ENCODE measurements at regions not wholly inside any gene's neighbourhood (a gene's known extent, or its start where the extent isn't known, plus 50 kb on each side); places are given as distances from the start of the nearest gene placed in this dataset.

GRCh38 chr6:9507136-9507895 is 907.6 kb downstream of the TFAP2A start:
- no peak for DNase-seq

DNA sequence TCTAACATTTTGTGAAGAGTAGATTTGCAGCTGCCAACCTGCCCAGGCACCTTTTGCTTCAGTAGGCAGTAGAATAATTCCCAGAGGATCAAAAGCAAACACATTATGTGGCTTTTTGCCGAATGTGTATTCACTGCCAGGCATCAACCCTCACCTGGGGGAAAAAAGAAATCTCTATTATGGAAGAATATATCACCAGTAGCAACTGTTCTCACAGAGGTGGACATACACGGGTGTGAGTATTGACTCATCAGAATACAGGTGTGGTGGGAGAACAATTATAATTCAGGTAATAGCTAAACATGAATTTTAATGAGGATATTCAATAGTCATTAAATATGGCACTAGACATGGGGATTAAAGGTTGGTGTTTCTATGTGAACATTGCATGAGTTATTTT is 910.7 kb downstream of the TFAP2A start:
- no peak for DNase-seq

DNA sequence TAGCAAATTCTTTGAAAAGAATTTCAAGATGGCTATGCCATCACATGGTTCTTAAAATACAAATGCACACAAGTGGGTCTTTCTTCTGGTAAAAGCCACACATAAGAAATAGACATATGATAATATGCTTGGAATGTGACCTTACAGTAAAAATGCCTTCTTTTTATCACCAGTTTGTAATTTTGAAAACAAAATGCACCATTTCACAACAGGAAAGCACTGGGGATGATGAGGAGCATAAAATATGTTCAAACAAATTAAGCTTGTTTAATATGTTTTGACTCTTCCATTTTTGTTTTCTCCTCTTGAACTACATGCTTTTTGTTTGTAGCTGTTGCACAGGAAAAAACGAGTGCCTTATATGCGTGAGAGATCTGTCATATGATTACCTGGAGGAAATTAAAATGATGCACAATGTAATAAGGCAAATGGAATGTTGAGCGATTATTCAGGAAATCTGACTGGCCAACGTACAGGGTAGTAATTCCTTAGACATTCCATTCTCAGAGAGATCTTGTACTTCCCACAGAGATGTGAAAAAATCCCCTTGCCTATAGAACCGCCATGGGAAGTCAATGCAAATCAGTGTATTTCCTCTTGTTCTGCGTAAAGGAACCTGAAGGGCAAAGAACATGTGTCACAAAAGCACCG is 911.6 kb downstream of the TFAP2A start:
- DNase-seq = no peak

- no peak for DNase-seq
These were observed 915.2 kb downstream of the TFAP2A start for GRCh38 chr6:9499709-9500108.

DNA sequence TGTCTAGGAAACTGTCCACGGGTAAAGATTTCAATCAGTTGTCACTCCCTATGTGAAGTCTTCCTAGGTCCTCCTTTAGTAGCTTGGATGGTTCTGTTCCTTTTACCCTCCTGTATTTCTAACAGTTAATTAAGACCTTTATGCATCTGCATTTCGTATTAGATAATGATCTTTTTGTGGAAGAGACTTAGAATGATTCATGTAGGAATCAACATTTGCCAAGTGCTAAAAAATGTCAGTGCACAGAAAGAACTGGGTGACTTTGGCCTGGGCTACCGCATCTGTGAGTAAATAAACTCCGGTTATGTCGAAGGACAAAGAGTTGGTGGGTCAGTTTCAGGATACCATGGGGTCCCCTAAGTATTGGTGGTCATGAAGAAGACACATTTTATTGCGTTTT is 918.0 kb downstream of the TFAP2A start:
- DNase-seq = no peak

- DNase-seq = no peak
These were observed 920.0 kb downstream of the TFAP2A start for GRCh38 chr6:9494864-9495263.

- DNase-seq = no peak
These were observed 922.1 kb downstream of the TFAP2A start for GRCh38 chr6:9492790-9493189.

- DNase-seq = no peak
These were observed 927.7 kb downstream of the TFAP2A start for GRCh38 chr6:9487128-9487527.

- no peak for DNase-seq
These were observed 928.9 kb downstream of the TFAP2A start for GRCh38 chr6:9485992-9486391.

- DNase-seq = no peak
These were observed 930.2 kb downstream of the TFAP2A start for GRCh38 chr6:9484686-9485085.

DNA sequence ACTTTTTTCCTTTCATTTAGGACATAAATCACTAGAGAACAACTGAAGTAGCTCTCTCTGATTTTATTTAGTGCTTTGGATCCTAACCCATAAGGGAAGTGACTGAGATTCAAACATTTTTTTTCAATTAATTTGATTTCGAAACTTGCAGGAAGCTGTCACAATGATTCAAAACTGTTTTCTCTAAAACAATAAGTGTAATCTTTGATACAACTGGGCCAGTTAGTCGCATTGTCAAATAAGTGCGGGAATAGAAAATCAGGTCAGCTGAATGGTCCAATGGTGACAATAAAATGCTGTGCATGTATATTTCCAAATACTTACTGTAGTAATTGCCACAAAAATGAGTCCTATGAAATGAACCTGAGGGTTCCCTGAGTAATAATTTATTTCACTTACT is 930.8 kb downstream of the TFAP2A start:
- no peak for DNase-seq

DNA sequence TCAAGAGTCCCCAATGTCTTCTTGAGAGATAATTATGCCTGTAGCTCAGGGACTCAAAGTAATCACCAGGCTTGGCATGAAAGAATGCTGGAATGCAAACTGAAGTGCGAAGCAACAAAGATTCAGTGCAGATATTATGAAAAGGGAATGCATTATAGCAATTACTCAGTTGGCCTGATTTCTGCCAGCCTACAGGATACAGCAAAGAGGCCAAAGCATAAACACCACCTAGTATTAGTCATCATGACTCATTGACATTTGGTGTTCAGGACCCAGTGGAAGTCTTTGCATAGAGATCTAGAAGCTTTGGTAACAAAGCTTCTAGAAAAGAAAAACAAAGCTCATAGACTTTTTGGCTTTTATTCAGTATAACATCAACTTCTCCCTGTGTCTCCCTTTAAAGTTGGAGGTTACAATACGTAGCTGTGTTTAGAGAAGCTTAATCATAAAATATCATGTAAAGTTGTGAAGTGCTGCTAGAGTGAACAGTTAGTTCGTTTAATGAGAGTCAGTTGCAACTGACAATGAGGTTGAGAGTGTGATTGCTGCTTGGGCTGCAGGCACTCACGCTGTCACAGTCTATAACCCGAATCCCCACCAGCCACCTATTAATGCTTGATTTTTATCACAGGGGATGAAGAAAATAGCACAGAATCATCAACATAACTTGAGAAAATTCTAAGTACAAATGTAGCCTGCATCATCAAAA is 932.7 kb downstream of the TFAP2A start:
- no peak for DNase-seq

DNA sequence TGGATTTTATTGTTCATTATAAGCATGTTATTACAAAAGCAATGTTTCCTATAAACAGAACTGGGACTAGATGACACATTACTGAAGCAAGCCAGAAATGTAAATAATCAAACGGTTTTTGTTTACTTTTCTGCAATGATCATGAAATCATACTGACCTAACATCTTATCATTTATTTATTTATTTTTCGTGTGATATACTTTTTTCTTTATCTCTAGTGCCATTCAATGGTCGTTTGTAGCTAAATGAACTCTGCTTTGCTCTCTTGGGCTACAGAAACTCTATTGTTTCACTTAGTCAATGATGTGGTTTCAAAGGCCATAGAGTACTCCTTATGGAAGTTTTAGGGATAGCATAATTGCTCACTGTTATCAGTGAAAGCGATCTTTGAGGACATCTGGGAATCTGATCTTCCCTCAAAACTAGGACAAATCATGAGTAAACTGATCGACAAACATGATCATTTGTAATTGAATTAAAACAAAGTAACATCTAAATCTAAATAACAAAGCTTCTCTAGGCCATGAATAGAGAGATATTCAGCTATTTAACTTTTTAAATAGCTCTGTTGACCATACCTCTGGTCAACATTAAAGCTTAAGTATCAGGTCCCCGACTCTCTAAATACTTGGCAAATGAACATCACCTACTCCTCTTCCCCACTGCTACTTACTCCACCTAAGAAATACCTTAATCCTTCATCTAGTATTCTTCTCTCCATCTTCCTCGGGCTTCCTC is 933.4 kb downstream of the TFAP2A start:
- no peak for DNase-seq

DNA sequence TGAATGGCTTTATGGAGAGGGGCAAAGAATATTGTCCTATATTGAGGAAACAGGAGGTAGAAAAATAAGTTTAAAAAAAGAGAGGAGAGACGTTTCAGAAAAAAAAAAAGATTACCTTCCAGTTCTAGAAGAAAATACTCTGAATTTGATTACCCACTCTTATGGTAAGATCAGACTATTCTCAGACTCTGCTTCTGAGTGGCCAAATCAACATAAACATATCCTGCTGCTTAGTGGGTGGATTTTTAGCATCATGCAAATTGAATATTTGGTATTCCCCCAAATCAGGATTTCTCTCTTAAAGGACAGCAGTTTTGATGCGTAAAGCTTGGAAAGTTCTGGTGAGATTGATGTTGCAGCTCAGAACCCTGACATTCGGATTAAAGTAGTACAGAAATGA is 946.6 kb downstream of the TFAP2A start:
- DNase-seq = no peak

- no peak for DNase-seq
These were observed 947.1 kb downstream of the TFAP2A start for GRCh38 chr6:9467741-9468140.

GRCh38 chr6:9464583-9464982 is 950.3 kb downstream of the TFAP2A start:
- no peak for DNase-seq

- DNase-seq = no peak
These were observed 951.6 kb downstream of the TFAP2A start for GRCh38 chr6:9463311-9463710.

GRCh38 chr6:9461188-9461587 is 953.7 kb downstream of the TFAP2A start:
- DNase-seq = no peak

DNA sequence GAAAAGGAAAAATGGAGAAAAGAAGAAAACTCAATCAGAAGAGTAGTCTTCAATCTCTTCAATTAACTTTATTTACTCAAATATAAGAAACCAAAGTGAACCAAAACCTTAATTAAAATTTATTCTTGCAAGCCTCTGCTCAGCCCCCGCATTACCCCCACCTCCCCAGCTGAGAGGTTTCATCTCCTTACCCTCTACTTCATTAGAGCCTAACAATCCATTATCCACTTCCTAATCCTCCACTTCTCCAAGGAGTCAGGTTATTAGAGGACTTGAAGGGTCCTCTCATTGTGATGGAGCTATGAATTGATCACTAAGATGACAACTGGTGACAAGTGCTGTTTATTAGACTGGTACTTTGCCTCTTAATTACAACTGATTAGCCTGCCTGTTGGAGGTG is 956.5 kb downstream of the TFAP2A start:
- DNase-seq = no peak

GRCh38 chr6:9455864-9456658 is 958.8 kb downstream of the TFAP2A start:
- DNase-seq = no peak

DNA sequence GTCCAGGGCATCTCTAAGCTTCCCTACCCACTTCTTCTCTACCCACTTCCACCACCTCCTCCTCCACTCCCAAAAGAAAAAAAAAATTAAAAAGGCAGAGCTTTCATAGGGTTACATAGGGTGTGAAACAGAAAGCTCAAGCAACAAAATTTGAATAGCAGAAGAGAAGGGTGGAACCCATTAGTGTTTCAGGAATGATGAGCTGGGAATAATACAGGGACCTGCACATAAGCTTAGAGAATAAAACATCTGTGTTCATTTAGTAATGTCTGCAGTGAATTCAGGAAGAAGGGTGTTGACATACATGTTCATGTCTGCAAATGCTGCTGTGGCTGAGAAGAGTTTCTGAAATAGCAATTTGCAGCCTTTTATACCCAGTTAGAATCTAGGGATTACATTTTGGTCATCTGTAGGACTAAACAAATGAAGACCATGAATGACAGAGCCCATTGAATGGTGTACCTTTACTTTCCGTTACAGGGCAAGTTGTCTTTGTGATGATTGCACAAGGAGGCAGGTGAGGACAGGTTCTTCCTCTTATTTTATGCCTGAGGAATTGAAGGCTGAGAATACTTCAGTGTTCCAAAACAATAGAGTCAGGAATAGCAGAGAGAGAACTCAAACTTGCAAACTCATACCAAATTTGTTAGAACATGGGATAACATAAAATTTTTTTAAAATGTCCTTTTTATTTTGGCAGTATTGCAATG is 975.1 kb downstream of the TFAP2A start:
- no peak for DNase-seq

DNA sequence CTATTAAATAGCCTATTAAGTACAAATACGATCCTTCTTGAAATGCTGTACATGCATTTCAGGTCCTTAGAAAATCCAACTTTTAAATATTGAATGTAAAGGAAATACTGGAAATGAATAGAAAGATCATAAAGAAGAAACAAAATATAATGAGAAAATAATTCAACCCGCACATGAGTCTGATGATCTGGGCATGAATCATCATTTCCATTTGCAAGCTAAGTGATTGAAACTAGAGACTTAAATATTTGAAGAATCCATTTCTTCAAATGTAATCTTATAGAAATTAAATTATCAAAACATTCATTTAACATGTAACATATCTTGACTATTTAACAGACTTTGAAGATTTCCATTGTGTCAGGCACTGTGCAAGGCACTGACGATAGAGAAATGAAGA is 977.0 kb downstream of the TFAP2A start:
- no peak for DNase-seq
